GM19043 (cell line): ENCODE measurements at regions not wholly inside any gene's neighbourhood (a gene's known extent, or its start where the extent isn't known, plus 50 kb on each side); places are given as distances from the start of the nearest gene placed in this dataset.

ENCODE experiments used
- ATAC-seq: cut with Tn5 transposase; IDR thresholded peaks from one replicate; pipeline ENCODE4 v1.9.1; 2021; ENCODE audit warnings: low read depth; ENCODE audit not compliant: unreplicated experiment

GRCh38 chr17:5816491-5817070, 232.3 kb upstream of the NLRP1 start:
- no peak for ATAC-seq

DNA sequence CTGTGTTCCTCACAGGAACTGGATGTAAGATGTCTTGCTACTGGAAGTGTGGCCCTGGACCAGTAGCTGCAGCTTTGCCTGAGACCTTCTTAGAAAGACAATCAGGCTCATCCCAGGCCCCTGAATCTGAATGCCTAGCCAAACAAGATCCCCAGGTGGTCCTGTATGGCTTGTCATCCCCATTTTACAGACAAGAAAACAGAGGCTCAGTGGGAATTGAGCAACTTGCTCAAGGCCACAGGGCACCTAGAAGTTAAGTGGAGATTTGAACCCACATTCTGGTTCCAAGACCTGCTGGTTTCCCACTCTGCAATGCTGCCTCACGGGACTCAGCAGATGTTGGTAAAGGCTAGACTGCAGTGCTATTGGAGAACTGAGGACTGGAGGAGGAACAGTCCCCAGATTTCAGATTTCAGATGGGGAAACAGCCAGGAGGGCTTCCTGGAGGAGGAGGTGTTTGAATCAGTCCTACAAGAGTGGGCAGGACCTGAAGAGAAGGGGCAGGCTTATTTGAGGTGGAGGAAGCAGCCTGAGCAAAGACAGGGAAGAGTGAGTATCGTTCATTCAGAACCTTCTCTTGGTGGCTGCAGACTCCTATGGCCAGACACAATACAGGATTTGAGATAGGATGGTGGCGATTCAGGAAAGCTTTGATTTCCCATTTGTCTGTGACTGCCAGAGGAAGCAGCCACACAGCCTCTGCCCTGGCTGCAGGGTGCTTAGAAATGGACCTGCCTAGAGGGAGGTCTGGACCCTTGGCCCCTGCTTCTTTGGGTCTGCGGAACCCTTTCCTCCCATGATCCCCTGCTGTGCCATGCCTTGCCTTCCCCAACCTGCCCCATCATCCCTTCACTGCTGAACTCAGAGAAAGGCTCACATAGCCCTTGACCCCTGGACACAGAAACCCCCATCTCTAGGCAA, 233.4 kb upstream of the NLRP1 start:
- ATAC-seq = no peak

DNA sequence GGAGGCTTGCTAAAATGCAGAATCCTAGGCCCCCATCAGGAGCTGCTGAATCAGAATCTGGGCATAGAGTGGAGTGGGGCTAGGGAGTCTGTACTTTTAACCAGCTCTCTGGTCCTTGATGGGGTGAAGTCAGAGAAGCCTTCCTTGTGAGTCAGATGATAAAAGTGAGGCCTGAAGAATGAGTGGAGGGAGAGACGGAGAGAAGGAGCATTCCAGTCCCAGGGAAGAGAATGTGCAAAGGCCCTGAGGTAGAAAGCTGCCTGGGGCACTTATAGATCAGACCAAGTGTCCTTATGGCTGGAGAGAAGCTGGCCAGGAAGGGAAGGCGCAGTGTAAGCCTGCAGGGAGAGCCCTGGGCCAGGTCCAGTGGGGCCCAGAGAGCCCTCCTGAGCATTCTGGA, 235.1 kb upstream of the NLRP1 start:
- ATAC-seq = no peak

DNA sequence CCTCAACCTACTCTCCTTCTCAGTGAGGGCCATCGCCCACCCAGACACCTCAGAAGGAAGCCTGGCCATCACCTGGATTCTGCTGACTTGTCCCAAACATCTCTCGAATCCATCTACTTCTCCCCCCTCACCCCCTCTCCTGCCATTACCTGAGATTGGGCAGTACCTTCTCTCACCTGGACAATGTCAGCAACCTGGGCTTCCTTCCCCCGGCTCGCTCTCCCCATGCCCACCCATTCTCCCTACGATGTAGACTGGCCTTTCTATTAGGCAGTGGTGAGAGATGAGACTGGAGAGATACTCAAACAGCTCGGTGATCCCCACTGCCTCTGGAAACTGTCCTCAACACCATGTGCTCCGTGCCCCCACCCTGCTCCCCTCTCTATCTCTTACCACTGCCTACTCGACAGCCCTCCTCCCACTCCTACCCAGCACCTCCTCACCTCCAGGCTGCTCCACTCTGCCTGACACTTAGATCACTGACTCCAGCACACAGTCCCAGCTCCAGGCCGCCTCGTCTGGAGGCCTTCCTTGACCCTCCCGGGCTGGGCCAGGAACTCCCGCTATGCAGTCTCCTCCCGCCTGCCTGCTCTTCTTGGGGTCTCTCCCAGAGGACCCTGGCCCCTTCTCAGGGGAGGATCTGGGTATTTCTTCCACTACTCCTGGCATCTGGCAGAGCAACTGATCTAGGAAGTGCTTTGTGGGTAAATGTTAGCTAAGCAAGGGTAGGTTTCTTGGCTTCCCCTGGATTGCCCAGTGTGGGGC, 235.8 kb upstream of the NLRP1 start:
- no peak for ATAC-seq

GRCh38 chr17:5820721-5821456, 236.6 kb upstream of the NLRP1 start:
- ATAC-seq = no peak

- ATAC-seq = no peak
These were observed 237.5 kb upstream of the NLRP1 start for GRCh38 chr17:5821803-5822202.

GRCh38 chr17:5822281-5823060, 238.2 kb upstream of the NLRP1 start:
- ATAC-seq = no peak

DNA sequence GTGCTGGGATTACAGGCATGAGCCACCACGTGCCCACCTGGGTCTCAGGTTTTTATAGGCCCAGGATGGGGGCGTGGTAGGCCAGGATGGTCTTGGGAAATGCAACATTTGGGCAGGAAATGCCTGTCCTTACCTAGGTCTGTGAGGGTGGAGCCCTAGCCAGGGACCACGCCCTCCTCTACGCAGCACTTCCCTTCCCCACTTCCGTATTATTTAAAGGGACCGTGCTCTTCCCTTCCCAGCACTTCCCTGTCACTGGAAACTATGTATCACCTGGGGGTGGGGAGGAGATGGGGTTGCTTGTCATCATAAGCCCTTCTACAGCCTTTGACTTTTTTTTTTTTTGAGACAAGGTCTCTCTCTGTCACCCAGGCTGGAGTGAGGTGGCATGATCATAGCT, 238.9 kb upstream of the NLRP1 start:
- ATAC-seq = no peak

- no peak for ATAC-seq
These were observed 241.5 kb upstream of the NLRP1 start for GRCh38 chr17:5825717-5826330.

GRCh38 chr17:5826384-5826783, 242.1 kb upstream of the NLRP1 start:
- ATAC-seq = no peak

- ATAC-seq = no peak
These were observed 239.3 kb upstream of the WSCD1 start for GRCh38 chr17:5830921-5831320.

- no peak for ATAC-seq
These were observed 237.3 kb upstream of the WSCD1 start for GRCh38 chr17:5832886-5833285.

- no peak for ATAC-seq
These were observed 233.1 kb upstream of the WSCD1 start for GRCh38 chr17:5837055-5837491.

DNA sequence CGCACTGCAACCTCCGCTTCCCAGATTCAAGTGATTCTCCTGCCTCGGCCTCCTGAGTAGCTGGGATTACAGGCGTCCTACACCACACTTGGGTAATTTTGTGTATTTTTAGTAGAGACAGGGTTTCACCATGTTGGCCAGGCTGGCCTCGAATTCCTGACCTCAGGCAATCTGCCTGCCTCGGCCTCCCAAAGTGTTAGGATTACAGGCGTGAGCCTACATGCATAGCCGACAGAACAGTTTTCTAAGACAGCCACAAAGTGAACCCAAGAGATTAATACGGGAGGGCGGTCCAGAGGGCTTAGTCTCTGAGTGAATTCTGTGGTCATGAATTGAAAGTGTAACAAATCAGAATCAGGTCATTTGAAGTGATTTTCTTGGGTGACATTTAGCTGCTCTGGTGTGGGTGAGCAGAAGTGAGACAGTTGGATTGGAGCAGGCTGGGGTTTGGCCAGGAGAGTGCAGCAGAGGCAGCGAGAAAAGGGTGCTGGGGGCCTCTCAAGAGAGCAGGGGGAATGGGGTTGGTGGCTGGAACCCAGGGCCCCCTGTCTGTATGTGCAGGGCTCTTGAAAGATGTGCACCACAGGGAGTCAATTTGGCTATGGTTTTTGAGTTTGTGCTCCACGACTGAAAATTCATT, 231.4 kb upstream of the WSCD1 start:
- no peak for ATAC-seq

- no peak for ATAC-seq
These were observed 229.2 kb upstream of the WSCD1 start for GRCh38 chr17:5840811-5841446.

DNA sequence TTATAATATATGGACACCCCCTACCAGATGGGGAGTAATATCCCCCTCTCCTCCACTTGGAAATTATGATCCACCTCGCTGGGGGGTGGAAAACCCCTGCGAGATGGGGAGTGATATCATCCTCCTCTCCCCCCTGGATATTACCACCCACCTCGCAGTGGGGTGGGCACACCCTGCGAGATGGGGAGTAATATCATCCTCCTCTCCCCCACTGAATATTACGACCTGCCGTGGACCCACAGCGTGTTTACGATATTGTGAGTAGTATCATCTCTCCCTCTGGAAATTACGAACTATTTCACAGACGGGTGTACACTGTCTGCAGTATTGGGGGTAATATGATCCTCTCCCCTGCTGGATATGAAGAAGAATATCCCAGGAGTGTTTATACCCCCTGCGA, 228.3 kb upstream of the WSCD1 start:
- ATAC-seq = no peak

- no peak for ATAC-seq
These were observed 226.7 kb upstream of the WSCD1 start for GRCh38 chr17:5843366-5844026.

GRCh38 chr17:5846001-5846400, 224.2 kb upstream of the WSCD1 start:
- no peak for ATAC-seq
